ENCODE measurements at regions not wholly inside any gene's neighbourhood (a gene's known extent, or its start where the extent isn't known, plus 50 kb on each side); places are given as distances from the start of the nearest gene placed in this dataset.

GRCh38 chr1:68320349-68320748, 88.0 kb upstream of the WLS start:
- TF ChIP-seq SNAI2 (CRISPR knock-in tag; IDR thresholded peaks at IDR 0.05) (no peak), TCF4 (CRISPR knock-in tag; IDR thresholded peaks at IDR 0.05; ENCODE audit: borderline replicate concordance) (no peak), ESRRG (CRISPR knock-in tag; IDR thresholded peaks at IDR 0.05) (no peak), TOX (CRISPR knock-in tag; IDR thresholded peaks at IDR 0.05; ENCODE audit: borderline replicate concordance) (no peak), CREB5 (CRISPR knock-in tag; IDR thresholded peaks at IDR 0.05; ENCODE audit: low read depth) (no peak), GLIS3 (CRISPR knock-in tag; IDR thresholded peaks at IDR 0.05) (no peak), CSRNP3 (CRISPR knock-in tag; IDR thresholded peaks at IDR 0.05) (no peak), ZFP30 (CRISPR knock-in tag; IDR thresholded peaks at IDR 0.05) (no peak), ZNF70 (CRISPR knock-in tag; IDR thresholded peaks at IDR 0.05) (no peak), OSR1 (CRISPR knock-in tag; IDR thresholded peaks at IDR 0.05) (no peak), ARNTL (CRISPR knock-in tag; IDR thresholded peaks at IDR 0.05; ENCODE audit: borderline replicate concordance, low read depth) (no peak), RARB (CRISPR knock-in tag; IDR thresholded peaks at IDR 0.05) (no peak), ZFP3 (CRISPR knock-in tag; IDR thresholded peaks at IDR 0.05) (no peak), PPARA (CRISPR knock-in tag; IDR thresholded peaks at IDR 0.05; ENCODE audit: borderline replicate concordance) (no peak)
- TF ChIP-seq, protein P1, sequence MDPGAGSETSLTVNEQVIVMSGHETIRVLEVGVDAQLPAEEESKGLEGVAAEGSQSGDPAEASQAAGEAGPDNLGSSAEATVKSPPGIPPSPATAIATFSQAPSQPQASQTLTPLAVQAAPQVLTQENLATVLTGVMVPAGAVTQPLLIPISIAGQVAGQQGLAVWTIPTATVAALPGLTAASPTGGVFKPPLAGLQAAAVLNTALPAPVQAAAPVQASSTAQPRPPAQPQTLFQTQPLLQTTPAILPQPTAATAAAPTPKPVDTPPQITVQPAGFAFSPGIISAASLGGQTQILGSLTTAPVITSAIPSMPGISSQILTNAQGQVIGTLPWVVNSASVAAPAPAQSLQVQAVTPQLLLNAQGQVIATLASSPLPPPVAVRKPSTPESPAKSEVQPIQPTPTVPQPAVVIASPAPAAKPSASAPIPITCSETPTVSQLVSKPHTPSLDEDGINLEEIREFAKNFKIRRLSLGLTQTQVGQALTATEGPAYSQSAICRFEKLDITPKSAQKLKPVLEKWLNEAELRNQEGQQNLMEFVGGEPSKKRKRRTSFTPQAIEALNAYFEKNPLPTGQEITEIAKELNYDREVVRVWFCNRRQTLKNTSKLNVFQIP (CRISPR knock-in tag; IDR thresholded peaks at IDR 0.05; ENCODE audit: borderline replicate concordance, low read depth): no peak
- TF ChIP-seq, protein P2, sequence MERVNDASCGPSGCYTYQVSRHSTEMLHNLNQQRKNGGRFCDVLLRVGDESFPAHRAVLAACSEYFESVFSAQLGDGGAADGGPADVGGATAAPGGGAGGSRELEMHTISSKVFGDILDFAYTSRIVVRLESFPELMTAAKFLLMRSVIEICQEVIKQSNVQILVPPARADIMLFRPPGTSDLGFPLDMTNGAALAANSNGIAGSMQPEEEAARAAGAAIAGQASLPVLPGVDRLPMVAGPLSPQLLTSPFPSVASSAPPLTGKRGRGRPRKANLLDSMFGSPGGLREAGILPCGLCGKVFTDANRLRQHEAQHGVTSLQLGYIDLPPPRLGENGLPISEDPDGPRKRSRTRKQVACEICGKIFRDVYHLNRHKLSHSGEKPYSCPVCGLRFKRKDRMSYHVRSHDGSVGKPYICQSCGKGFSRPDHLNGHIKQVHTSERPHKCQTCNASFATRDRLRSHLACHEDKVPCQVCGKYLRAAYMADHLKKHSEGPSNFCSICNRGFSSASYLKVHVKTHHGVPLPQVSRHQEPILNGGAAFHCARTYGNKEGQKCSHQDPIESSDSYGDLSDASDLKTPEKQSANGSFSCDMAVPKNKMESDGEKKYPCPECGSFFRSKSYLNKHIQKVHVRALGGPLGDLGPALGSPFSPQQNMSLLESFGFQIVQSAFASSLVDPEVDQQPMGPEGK (CRISPR knock-in tag; IDR thresholded peaks at IDR 0.05; ENCODE audit: borderline replicate concordance): no peak
- TF ChIP-seq, protein P3, sequence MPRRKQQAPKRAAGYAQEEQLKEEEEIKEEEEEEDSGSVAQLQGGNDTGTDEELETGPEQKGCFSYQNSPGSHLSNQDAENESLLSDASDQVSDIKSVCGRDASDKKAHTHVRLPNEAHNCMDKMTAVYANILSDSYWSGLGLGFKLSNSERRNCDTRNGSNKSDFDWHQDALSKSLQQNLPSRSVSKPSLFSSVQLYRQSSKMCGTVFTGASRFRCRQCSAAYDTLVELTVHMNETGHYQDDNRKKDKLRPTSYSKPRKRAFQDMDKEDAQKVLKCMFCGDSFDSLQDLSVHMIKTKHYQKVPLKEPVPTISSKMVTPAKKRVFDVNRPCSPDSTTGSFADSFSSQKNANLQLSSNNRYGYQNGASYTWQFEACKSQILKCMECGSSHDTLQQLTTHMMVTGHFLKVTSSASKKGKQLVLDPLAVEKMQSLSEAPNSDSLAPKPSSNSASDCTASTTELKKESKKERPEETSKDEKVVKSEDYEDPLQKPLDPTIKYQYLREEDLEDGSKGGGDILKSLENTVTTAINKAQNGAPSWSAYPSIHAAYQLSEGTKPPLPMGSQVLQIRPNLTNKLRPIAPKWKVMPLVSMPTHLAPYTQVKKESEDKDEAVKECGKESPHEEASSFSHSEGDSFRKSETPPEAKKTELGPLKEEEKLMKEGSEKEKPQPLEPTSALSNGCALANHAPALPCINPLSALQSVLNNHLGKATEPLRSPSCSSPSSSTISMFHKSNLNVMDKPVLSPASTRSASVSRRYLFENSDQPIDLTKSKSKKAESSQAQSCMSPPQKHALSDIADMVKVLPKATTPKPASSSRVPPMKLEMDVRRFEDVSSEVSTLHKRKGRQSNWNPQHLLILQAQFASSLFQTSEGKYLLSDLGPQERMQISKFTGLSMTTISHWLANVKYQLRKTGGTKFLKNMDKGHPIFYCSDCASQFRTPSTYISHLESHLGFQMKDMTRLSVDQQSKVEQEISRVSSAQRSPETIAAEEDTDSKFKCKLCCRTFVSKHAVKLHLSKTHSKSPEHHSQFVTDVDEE (CRISPR knock-in tag; IDR thresholded peaks at IDR 0.05): no peak
- no peak for ATAC-seq

- TF ChIP-seq ZFP30 (CRISPR knock-in tag; IDR thresholded peaks at IDR 0.05) (no peak), SNAI2 (CRISPR knock-in tag; IDR thresholded peaks at IDR 0.05) (no peak), TCF4 (CRISPR knock-in tag; IDR thresholded peaks at IDR 0.05; ENCODE audit: borderline replicate concordance) (no peak), ARNTL (CRISPR knock-in tag; IDR thresholded peaks at IDR 0.05; ENCODE audit: borderline replicate concordance, low read depth) (no peak), TOX (CRISPR knock-in tag; IDR thresholded peaks at IDR 0.05; ENCODE audit: borderline replicate concordance) (no peak)
- TF ChIP-seq, protein P1 (CRISPR knock-in tag; IDR thresholded peaks at IDR 0.05; ENCODE audit: borderline replicate concordance, low read depth): no peak
- no peak for ATAC-seq
These were observed 87.6 kb upstream of the WLS start for GRCh38 chr1:68319907-68320306.

DNA sequence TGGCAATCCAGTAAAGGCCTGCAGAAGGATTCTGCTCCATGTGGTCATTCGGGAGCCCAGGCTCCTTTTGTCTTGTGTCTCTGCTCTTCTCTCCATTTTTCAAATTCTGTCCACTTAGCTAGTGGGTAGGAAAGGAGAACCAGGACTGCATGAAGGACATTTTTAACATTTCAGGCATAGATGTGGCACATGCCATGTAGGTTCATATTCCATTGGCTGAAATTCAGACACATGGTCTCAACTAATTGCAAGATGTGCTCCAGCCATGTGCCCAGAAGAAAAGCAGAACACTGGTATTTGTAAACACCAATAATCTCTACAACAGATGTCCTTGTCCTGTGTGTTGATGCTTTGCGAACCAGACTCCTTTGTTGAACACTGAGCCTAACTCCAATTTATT, 85.2 kb upstream of the WLS start:
- no peak for TF ChIP-seq RARB (CRISPR knock-in tag; IDR thresholded peaks at IDR 0.05)
- no peak for TF ChIP-seq ZNF565 (CRISPR knock-in tag; conservative IDR thresholded peaks at IDR 0.05; ENCODE audit: low read depth)
- TF ChIP-seq TOX (CRISPR knock-in tag; IDR thresholded peaks at IDR 0.05; ENCODE audit: borderline replicate concordance): no peak
- no peak for ATAC-seq
